B cell (primary cell): ENCODE measurements at regions not wholly inside any gene's neighbourhood (a gene's known extent, or its start where the extent isn't known, plus 50 kb on each side); places are given as distances from the start of the nearest gene placed in this dataset.

ENCODE experiments used
- ATAC-seq: fragments of 200-7000 bp; cut with Tn5 transposase; one replicate; pipeline ENCODE4 v1.10.0; 2021; ENCODE audit warnings: low read depth, mild to moderate bottlenecking, moderate number of reproducible peaks, moderate library complexity
- CTCF ChIA-PET: fragments of 350-600 bp; sonication (Branson Sonifier 250); formaldehyde crosslinking; loops from one replicate; lab custom pipeline; 2021; ENCODE audit warnings: antibody characterized with exemption, inconsistent platforms; lab: Charles Lee
- POLR2A ChIA-PET: fragments of 350-600 bp; sonication (Branson Sonifier 250); formaldehyde crosslinking; loops from one replicate; lab custom pipeline; 2021; ENCODE audit warnings: antibody characterized with exemption; lab: Charles Lee
- DNase-seq: peaks from one replicate; pipeline ENCODE4 v3.0.0; 2013
- H2AFZ ChIP-seq: 2 replicates; pipeline ENCODE4 v1.6.1; 2012; ENCODE audit warnings: mild to moderate bottlenecking, low read depth, low read length; ENCODE audit not compliant: insufficient read depth, poor library complexity, severe bottlenecking
- H3K27ac ChIP-seq, 2 donors: 1 replicate in 1 of 2; 2 replicates in 1 of 2; pipeline ENCODE4 v1.5.1; 2012 to 2013; ENCODE audit warnings: low read length in 2 of 2, mild to moderate bottlenecking in 2 of 2, moderate library complexity in 1 of 2
- H3K27me3 ChIP-seq, 4 experiments: fragments of 200-600 bp in 1 of 4; sonication (generic) in 1 of 4; replicated peaks in 1 of 4; 1 replicate in 2 of 4; 2 replicates in 2 of 4; pipeline versions ENCODE4 v1.6.1 to v1.7.0; 2013 to 2016; ENCODE audit warnings: low read length in 3 of 4, mild to moderate bottlenecking in 2 of 4, mixed read lengths in 1 of 4, moderate library complexity in 1 of 4; ENCODE audit not compliant: insufficient read depth in 4 of 4, control insufficient read depth in 3 of 4; ENCODE audit errors: control extremely low read depth in 1 of 4
- H3K36me3 ChIP-seq, 2 experiments: replicated peaks in 1 of 2; 1 replicate in 1 of 2; 2 replicates in 1 of 2; pipeline versions ENCODE4 v1.6.1 to v1.7.1; 2013; ENCODE audit warnings: low read length in 1 of 2; ENCODE audit not compliant: insufficient read depth in 2 of 2, control insufficient read depth in 1 of 2; ENCODE audit errors: control extremely low read depth in 1 of 2, extremely low read depth in 1 of 2
- H3K4me1 ChIP-seq, 2 donors: fragments of 200-600 bp in 1 of 2; sonication (generic) in 1 of 2; 1 replicate in 1 of 2; 2 replicates in 1 of 2; pipeline versions ENCODE4 v1.5.1 to v1.6.1; 2013 to 2017; ENCODE audit warnings: low read length in 2 of 2; ENCODE audit not compliant: control insufficient read depth in 2 of 2, insufficient read depth in 2 of 2
- H3K4me2 ChIP-seq: replicated peaks from 2 replicates; pipeline ENCODE3; 2012; ENCODE audit warnings: mild to moderate bottlenecking, low read depth, low read length; ENCODE audit not compliant: poor library complexity, severe bottlenecking
- H3K4me3 ChIP-seq, 5 experiments: fragments of 200-600 bp in 1 of 5; sonication (generic) in 1 of 5; 1 replicate in 3 of 5; 2 replicates in 2 of 5; pipeline versions ENCODE4 v1.5.1 to v1.7.0; 2011 to 2016; ENCODE audit warnings: low read length in 4 of 5, mild to moderate bottlenecking in 4 of 5, low read depth in 2 of 5, control low read depth in 1 of 5, moderate library complexity in 1 of 5; ENCODE audit not compliant: insufficient read depth in 1 of 5; ENCODE audit errors: control extremely low read depth in 1 of 5, extremely low read depth in 1 of 5
- H3K79me2 ChIP-seq: fragments of 200-600 bp; sonication (generic); one replicate; pipeline ENCODE4 v1.6.0; 2016; ENCODE audit warnings: low read length; ENCODE audit not compliant: control insufficient read depth, insufficient read depth
- H3K9ac ChIP-seq: fragments of 200-600 bp; sonication (generic); 2 replicates; pipeline ENCODE4 v1.6.1; 2017; ENCODE audit warnings: mild to moderate bottlenecking, low read length, moderate library complexity
- H3K9me3 ChIP-seq, 3 donors: one replicate each; pipeline versions ENCODE4 v1.6.1 to v1.7.1; 2013; ENCODE audit warnings: low read length in 2 of 3; ENCODE audit not compliant: control insufficient read depth in 2 of 3, insufficient read depth in 1 of 3; ENCODE audit errors: control extremely low read depth in 1 of 3
- H4K20me1 ChIP-seq: 2 replicates; pipeline ENCODE4 v1.6.0; 2012; ENCODE audit warnings: mild to moderate bottlenecking, low read length; ENCODE audit not compliant: insufficient read depth, control insufficient read depth, poor library complexity, severe bottlenecking
- H3K27ac Mint-ChIP-seq: one replicate; pipeline ENCODE4 v1.8.0; 2021; ENCODE audit warnings: mixed read lengths
- H3K27me3 Mint-ChIP-seq: one replicate; pipeline ENCODE4 v1.8.0; 2021; ENCODE audit warnings: mixed read lengths
- H3K4me1 Mint-ChIP-seq: one replicate; pipeline ENCODE4 v1.8.0; 2021; ENCODE audit warnings: mixed read lengths
- H3K4me3 Mint-ChIP-seq: one replicate; pipeline ENCODE4 v1.8.0; 2021; ENCODE audit warnings: mixed read lengths
- H3K9me3 Mint-ChIP-seq: one replicate; pipeline ENCODE4 v1.8.0; 2022; ENCODE audit warnings: mixed read lengths; ENCODE audit not compliant: insufficient read depth
- CTCF ChIP-seq: fragments of 200-600 bp; IDR thresholded peaks from one replicate; pipeline ENCODE4 v1.8.0; 2022; ENCODE audit warnings: antibody characterized with exemption, mild to moderate bottlenecking
- EZH2 ChIP-seq: IDR thresholded peaks from 2 replicates; pipeline ENCODE4 v1.6.1; 2012; ENCODE audit warnings: borderline replicate concordance, low read depth, mild to moderate bottlenecking, moderate library complexity, low read length; ENCODE audit not compliant: insufficient read depth, poor library complexity, severe bottlenecking
- WGBS: methylation state at CpG from one replicate; pipeline ENCODE4 v1.1.5; 2013; ENCODE audit warnings: missing lambda C conversion rate; ENCODE audit not compliant: insufficient coverage; 5-methylcytosine and 5-hydroxymethylcytosine counted together
- intact Hi-C: fragments of 100-400 bp; cut with micrococcal nuclease; formaldehyde crosslinking; loops from one replicate; pipeline ENCODE4 v1.10.0; 2022

GRCh38 chr5:42309865-42310264 is 113.4 kb upstream of the GHR start:
- Histone ChIP-seq H3K4me3 (no peak overlapping the region), H3K79me2 (no peaks in the 10 kb centered on the region), H3K4me1 (no peaks in the 10 kb centered on the region), H3K4me2 (no peak overlapping the region), H3K27me3 (no peaks in the 10 kb centered on the region), H3K36me3 (no peaks in the 10 kb centered on the region), H3K27ac (no peak overlapping the region), H3K9me3 (no peaks in the 10 kb centered on the region), H2AFZ (no peak overlapping the region), H4K20me1 (no peaks in the 10 kb centered on the region), H3K9ac (no peak overlapping the region)
- ATAC-seq (no peak), DNase-seq (no peak)
- TF ChIP-seq EZH2 (no peak), CTCF (no peak)
- POLR2A ChIA-PET: no interaction called here
- Mint-ChIP-seq H3K4me1 (no peaks in the 10 kb centered on the region), H3K27me3 (no peaks in the 10 kb centered on the region), H3K27ac (no peak overlapping the region), H3K4me3 (no peak overlapping the region), H3K9me3 (no peaks in the 10 kb centered on the region)
- CTCF ChIA-PET: no interaction called here
- intact Hi-C loops: no loop called here

GRCh38 chr5:42315214-42315613 is 108.0 kb upstream of the GHR start:
- Histone ChIP-seq H3K9ac (no peak overlapping the region), H3K79me2 (no peaks in the 10 kb centered on the region), H3K27me3 (no peaks in the 10 kb centered on the region), H3K4me3 (no peak overlapping the region), H3K4me2 (no peak overlapping the region), H2AFZ (no peak overlapping the region), H3K27ac (no peak overlapping the region), H4K20me1 (no peaks in the 10 kb centered on the region), H3K9me3 (peaks cover 0 to 15% (median 6%) of the 10 kb centered on the region in 3 donors), H3K36me3 (no peaks in the 10 kb centered on the region), H3K4me1 (no peaks in the 10 kb centered on the region)
- ChIA-PET POLR2A (no interaction called here), CTCF (no interaction called here)
- Mint-ChIP-seq H3K4me1 (no peaks in the 10 kb centered on the region), H3K9me3 (peaks cover 6% of the 10 kb centered on the region), H3K4me3 (no peak overlapping the region), H3K27me3 (no peaks in the 10 kb centered on the region), H3K27ac (no peak overlapping the region)
- WGBS: 36% methylated on average over 1 of the region's 2 CpGs
- intact Hi-C loops: no loop called here
- ATAC-seq (no peak), DNase-seq (no peak)
- TF ChIP-seq CTCF: no peak
- no peak for TF ChIP-seq EZH2
